GM23248 (cell line): ENCODE measurements at regions not wholly inside any gene's neighbourhood (a gene's known extent, or its start where the extent isn't known, plus 50 kb on each side); places are given as distances from the start of the nearest gene placed in this dataset.

Experiments used
- EZH2 ChIP-seq: fragments of 200-600 bp; sonication (generic); IDR thresholded peaks from 2 replicates; pipeline ENCODE4 v1.6.1; 2018; ENCODE audit warnings: antibody characterized with exemption, mild to moderate bottlenecking; ENCODE audit not compliant: insufficient read depth, poor library complexity, severe bottlenecking
- EZH2phosphoT487 ChIP-seq: fragments of 200-600 bp; sonication (generic); IDR thresholded peaks from 2 replicates; pipeline ENCODE4 v1.6.1; 2018; ENCODE audit warnings: antibody characterized with exemption, moderate library complexity, mild to moderate bottlenecking, low read depth; ENCODE audit not compliant: insufficient read depth

DNA sequence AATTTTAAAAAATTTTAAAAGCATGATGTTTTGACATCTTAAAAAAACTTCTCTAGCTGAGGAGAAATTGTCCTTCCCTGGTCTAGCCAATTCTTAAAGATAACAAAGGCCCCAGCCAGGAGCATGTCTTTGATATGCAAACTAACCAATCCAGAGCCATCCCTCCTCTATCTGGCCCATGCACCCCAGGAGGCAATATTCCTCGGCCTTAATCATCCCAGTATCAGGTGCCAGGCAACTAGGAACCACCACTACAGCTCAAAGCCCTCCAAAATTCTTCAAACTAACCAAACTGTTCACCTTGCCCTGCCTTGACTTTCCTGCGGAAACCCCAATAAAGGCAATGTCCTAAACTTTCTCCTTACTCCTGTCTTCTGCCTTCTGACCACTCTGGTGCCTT, 97.8 kb upstream of the USP9X start:
- no peak for TF ChIP-seq EZH2phosphoT487
- TF ChIP-seq EZH2, result no peak
